Loucy (cell line): ENCODE measurements at regions not wholly inside any gene's neighbourhood (a gene's known extent, or its start where the extent isn't known, plus 50 kb on each side); places are given as distances from the start of the nearest gene placed in this dataset.

Source experiments
- CTCF ChIP-seq: fragments of 200-600 bp; sonication (generic); conservative IDR thresholded peaks from 2 replicates; pipeline ENCODE4 v1.5.1; 2014; ENCODE audit warnings: mild to moderate bottlenecking, antibody characterized with exemption, low read length
- EZH2phosphoT487 ChIP-seq: fragments of 200-600 bp; IDR thresholded peaks from 2 replicates; pipeline ENCODE4 v1.6.1; 2018; ENCODE audit warnings: antibody characterized with exemption, mild to moderate bottlenecking, moderate library complexity, borderline replicate concordance

- no peak for TF ChIP-seq CTCF
- TF ChIP-seq EZH2phosphoT487, result no peak
Measured at GRCh38 chr11:70865356-70865755, 387.0 kb downstream of the SHANK2 start.
